ENCODE measurements at regions not wholly inside any gene's neighbourhood (a gene's known extent, or its start where the extent isn't known, plus 50 kb on each side); places are given as distances from the start of the nearest gene placed in this dataset.

- TF ChIP-seq CTCF (IDR thresholded peaks at IDR 0.05), result no peak
- TF ChIP-seq POLR2A (IDR thresholded peaks at IDR 0.05), result no peak
Observed at GRCh38 chr14:106488291-106488690, 961.9 kb downstream of the TMEM121 start.

Measured in heart left ventricle (tissue), 13 donors.